SK-N-SH (cell line): ENCODE measurements at regions not wholly inside any gene's neighbourhood (a gene's known extent, or its start where the extent isn't known, plus 50 kb on each side); places are given as distances from the start of the nearest gene placed in this dataset.

ENCODE experiments used
- CTCF ChIP-seq: fragments of 200-600 bp; sonication (generic); IDR thresholded peaks from 2 replicates; pipeline ENCODE4 v1.6.1; 2017; ENCODE audit warnings: antibody characterized with exemption, mild to moderate bottlenecking, moderate library complexity
- EP300 ChIP-seq, 2 experiments: IDR thresholded peaks; 2 replicates each; pipeline versions ENCODE4 v1.4.0 to v1.6.1; 2012; ENCODE audit warnings: borderline replicate concordance in 1 of 2, low read depth in 1 of 2, low read length in 1 of 2
- EZH2phosphoT487 ChIP-seq: fragments of 200-600 bp; sonication (generic); IDR thresholded peaks from 2 replicates; pipeline ENCODE4 v1.6.1; 2017; ENCODE audit warnings: low read depth, mixed run types, mild to moderate bottlenecking, antibody characterized with exemption, moderate library complexity, borderline replicate concordance
- FOXM1 ChIP-seq: IDR thresholded peaks from 2 replicates; pipeline ENCODE4 v1.4.0; 2012; ENCODE audit warnings: low read depth, mild to moderate bottlenecking
- JUND ChIP-seq: IDR thresholded peaks from 2 replicates; pipeline ENCODE4 v1.4.0; 2012
- MEF2A ChIP-seq: IDR thresholded peaks from 2 replicates; pipeline ENCODE4 v1.4.0; 2012; ENCODE audit warnings: low read depth, borderline replicate concordance
- PBX3 ChIP-seq: IDR thresholded peaks from 2 replicates; pipeline ENCODE4; 2012
- POLR2AphosphoS5 ChIP-seq: IDR thresholded peaks from 2 replicates; pipeline ENCODE4 v1.6.1; 2012; ENCODE audit warnings: low read depth, low read length
- RAD21 ChIP-seq: IDR thresholded peaks from 2 replicates; pipeline ENCODE4 v1.6.1; 2012; ENCODE audit warnings: mild to moderate bottlenecking, low read length
- REST ChIP-seq: IDR thresholded peaks from 2 replicates; pipeline ENCODE4 v1.6.1; 2012; ENCODE audit warnings: mild to moderate bottlenecking, low read depth, low read length, moderate library complexity
- RFX5 ChIP-seq: IDR thresholded peaks from 2 replicates; pipeline ENCODE4 v1.6.1; 2012; ENCODE audit warnings: mild to moderate bottlenecking, improper control_type of control experiment, low read length
- TAF1 ChIP-seq: IDR thresholded peaks from 2 replicates; pipeline ENCODE4 v1.6.1; 2012; ENCODE audit warnings: low read depth, mild to moderate bottlenecking, low read length, moderate library complexity, borderline replicate concordance
- USF2 ChIP-seq: fragments of 150-350 bp; IDR thresholded peaks from 2 replicates; pipeline ENCODE4 v1.6.1; 2017; ENCODE audit warnings: antibody characterized with exemption, low read length, low read depth, borderline replicate concordance

- TF ChIP-seq RFX5 (no peak), POLR2AphosphoS5 (no peak), CTCF (no peak), MEF2A (no peak), JUND (no peak), EZH2phosphoT487 (no peak), FOXM1 (no peak), USF2 (no peak), RAD21 (no peak), TAF1 (no peak), EP300 (IDR thresholded peaks at IDR 0.05; ENCODE audit: borderline replicate concordance in 1 of 2, low read depth in 1 of 2, low read length in 1 of 2) (no peak), PBX3 (no peak), REST (no peak)
Observed at GRCh38 chr10:111177379-111177778, 100.5 kb downstream of the ADRA2A start.
